ENCODE measurements at regions not wholly inside any gene's neighbourhood (a gene's known extent, or its start where the extent isn't known, plus 50 kb on each side); places are given as distances from the start of the nearest gene placed in this dataset.
"Not testable (repeated sequence)": the region's sequence is repeated elsewhere in the genome, so short reads cannot be mapped to it uniquely, and the experiment has no call there.

DNA sequence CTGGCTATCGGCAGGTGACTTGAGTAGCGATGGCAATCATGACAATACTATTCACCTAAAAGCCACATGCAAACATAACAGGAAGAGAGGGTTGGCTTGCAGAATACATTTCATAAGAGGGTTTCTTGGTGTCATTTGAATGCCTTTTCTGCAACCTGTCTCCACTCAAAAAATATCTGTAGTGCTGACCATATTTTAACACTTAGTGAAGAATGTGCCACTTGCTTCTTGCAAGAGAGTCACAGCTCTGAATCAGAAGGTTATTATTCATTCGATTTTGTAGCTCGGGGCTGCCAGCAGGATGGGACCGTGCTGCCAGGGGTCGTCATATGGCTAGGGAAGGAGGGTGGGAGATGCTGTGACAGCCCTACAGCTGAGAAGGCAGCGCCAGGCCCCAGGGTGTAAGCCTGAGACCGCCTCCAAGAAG lies 152.0 kb upstream of the PITRM1 start:
- Histone ChIP-seq H3K27ac (ENCODE audit: low read length) (no peak overlapping the region), H3K4me3 (ENCODE audit: low read length) (no peak overlapping the region), H4K20me1 (ENCODE audit: insufficient read depth, low read depth, low read length) (no peaks in the 10 kb centered on the region), H3K27me3 (ENCODE audit: low read length) (no peaks in the 10 kb centered on the region), H3K79me2 (ENCODE audit: low read length) (no peaks in the 10 kb centered on the region), H3K4me2 (ENCODE audit: low read depth, low read length, poor library complexity, severe bottlenecking) (no peak overlapping the region), H3K9ac (ENCODE audit: low read length) (no peak overlapping the region), H3K9me2 (replicated peaks; ENCODE audit: insufficient read depth, low read length) (no peaks in the 10 kb centered on the region), H3K4me1 (ENCODE audit: low read length) (no peaks in the 10 kb centered on the region), H3K9me3 (ENCODE audit: low read length) (no peaks in the 10 kb centered on the region), H2AFZ (ENCODE audit: low read length) (no peak overlapping the region), H3K36me3 (ENCODE audit: insufficient read depth, low read length) (no peaks in the 10 kb centered on the region)
- no peak for DNase-seq

DNA sequence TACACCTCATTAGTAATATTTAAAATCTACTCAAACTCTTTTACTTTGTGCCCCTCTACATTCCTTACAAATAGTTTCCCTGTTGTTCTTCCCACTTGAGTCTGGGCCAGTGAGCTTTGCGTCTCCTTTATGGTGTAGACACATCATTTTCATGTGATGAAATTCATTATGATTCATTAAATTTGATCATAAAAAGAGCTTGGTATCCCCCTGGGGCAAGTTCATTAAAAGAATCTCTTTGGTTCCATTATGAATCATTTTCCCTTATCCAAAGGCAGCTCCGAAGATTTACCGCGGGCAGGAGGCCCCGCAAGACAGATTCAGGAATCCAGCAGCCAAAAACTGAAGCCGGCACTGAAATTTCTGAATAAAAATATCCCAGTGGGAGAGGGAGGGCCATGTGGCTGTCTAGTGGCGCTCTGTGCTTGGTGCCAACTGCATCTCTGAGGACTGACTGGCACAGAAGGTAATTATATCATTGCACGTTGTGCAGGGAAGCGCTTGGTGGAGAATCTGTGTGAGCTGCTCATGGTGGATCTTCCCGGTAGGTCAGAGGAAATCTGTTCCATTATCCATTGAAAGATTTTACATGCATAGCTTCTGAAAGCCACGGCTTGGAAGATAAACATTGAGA lies 151.4 kb upstream of the PITRM1 start:
- H3K9me3 ChIP-seq (ENCODE audit: low read length) = no peaks in the 10 kb centered on the region
- no peak for DNase-seq
- no peaks in the 10 kb centered on the region for H3K79me2 ChIP-seq (ENCODE audit: low read length)
- H3K9ac ChIP-seq (ENCODE audit: low read length) = no peak overlapping the region
- H3K9me2 ChIP-seq (replicated peaks; ENCODE audit: insufficient read depth, low read length) = no peaks in the 10 kb centered on the region
- no peak overlapping the region for H3K27ac ChIP-seq (ENCODE audit: low read length)
- H3K36me3 ChIP-seq (ENCODE audit: insufficient read depth, low read length) = no peaks in the 10 kb centered on the region
- no peaks in the 10 kb centered on the region for H3K27me3 ChIP-seq (ENCODE audit: low read length)
- no peaks in the 10 kb centered on the region for H3K4me1 ChIP-seq (ENCODE audit: low read length)
- H2AFZ ChIP-seq (ENCODE audit: low read length) = no peak overlapping the region
- no peak overlapping the region for H3K4me2 ChIP-seq (ENCODE audit: low read depth, low read length, poor library complexity, severe bottlenecking)
- no peak overlapping the region for H3K4me3 ChIP-seq (ENCODE audit: low read length)
- no peaks in the 10 kb centered on the region for H4K20me1 ChIP-seq (ENCODE audit: insufficient read depth, low read depth, low read length)

DNA sequence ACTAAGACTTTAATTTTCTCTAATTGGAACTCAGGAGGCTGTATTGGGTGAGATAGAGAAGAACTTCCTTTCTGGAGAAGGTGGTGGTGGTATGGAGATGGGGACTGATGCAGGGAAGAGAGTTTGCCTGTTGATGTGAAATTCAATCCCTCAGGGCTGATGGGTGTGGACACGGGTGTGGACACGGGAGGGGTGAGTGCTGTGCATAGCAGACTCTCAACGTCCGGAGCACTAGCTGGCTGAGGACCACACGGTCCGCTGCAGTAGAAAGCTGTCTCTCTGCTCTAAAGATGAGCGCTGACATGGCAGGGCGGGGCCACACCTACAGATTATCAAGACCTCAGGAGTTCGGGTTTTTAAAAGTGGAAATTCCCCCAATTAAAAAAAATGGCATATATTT lies 148.5 kb upstream of the PITRM1 start:
- no peaks in the 10 kb centered on the region for H4K20me1 ChIP-seq (ENCODE audit: insufficient read depth, low read depth, low read length)
- no peaks in the 10 kb centered on the region for H3K9me2 ChIP-seq (replicated peaks; ENCODE audit: insufficient read depth, low read length)
- H3K79me2 ChIP-seq (ENCODE audit: low read length) = no peaks in the 10 kb centered on the region
- H3K9me3 ChIP-seq (ENCODE audit: low read length) = no peaks in the 10 kb centered on the region
- no peak overlapping the region for H2AFZ ChIP-seq (ENCODE audit: low read length)
- no peak overlapping the region for H3K4me2 ChIP-seq (ENCODE audit: low read depth, low read length, poor library complexity, severe bottlenecking)
- no peak overlapping the region for H3K27ac ChIP-seq (ENCODE audit: low read length)
- no peaks in the 10 kb centered on the region for H3K4me1 ChIP-seq (ENCODE audit: low read length)
- no peak overlapping the region for H3K9ac ChIP-seq (ENCODE audit: low read length)
- no peaks in the 10 kb centered on the region for H3K27me3 ChIP-seq (ENCODE audit: low read length)
- no peaks in the 10 kb centered on the region for H3K36me3 ChIP-seq (ENCODE audit: insufficient read depth, low read length)
- no peak for DNase-seq
- H3K4me3 ChIP-seq (ENCODE audit: low read length) = no peak overlapping the region

DNA sequence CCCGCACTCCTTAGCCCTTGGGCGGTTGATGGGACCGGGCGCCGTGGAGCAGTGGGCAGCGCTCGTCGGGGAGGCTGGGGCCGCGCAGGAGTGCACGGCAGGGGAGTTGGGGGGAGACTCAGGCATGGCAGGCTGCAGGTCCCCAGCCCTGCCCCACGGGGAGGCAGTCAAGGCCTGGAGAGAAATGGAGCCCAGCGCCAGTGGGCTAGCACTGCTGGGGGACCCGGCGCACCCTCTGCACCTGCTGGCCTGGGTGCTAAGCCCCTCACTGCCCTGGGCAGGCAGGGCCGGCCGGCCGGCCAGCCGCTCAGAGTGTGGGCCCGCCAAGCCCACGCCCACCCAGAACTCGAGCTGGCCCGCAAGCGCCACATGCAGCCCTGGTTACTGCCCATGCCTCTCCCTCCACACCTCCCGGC lies 147.2 kb upstream of the PITRM1 start:
- Histone ChIP-seq H3K9me3 (ENCODE audit: low read length) (no peaks in the 10 kb centered on the region), H3K27ac (ENCODE audit: low read length) (no peak overlapping the region), H2AFZ (ENCODE audit: low read length) (no peak overlapping the region), H3K9me2 (replicated peaks; ENCODE audit: insufficient read depth, low read length) (no peaks in the 10 kb centered on the region), H4K20me1 (ENCODE audit: insufficient read depth, low read depth, low read length) (no peaks in the 10 kb centered on the region), H3K9ac (ENCODE audit: low read length) (no peak overlapping the region), H3K4me3 (ENCODE audit: low read length) (no peak overlapping the region), H3K4me2 (ENCODE audit: low read depth, low read length, poor library complexity, severe bottlenecking) (no peak overlapping the region), H3K4me1 (ENCODE audit: low read length) (no peaks in the 10 kb centered on the region), H3K36me3 (ENCODE audit: insufficient read depth, low read length) (no peaks in the 10 kb centered on the region), H3K27me3 (ENCODE audit: low read length) (no peaks in the 10 kb centered on the region), H3K79me2 (ENCODE audit: low read length) (no peaks in the 10 kb centered on the region)
- DNase-seq = no peak

DNA sequence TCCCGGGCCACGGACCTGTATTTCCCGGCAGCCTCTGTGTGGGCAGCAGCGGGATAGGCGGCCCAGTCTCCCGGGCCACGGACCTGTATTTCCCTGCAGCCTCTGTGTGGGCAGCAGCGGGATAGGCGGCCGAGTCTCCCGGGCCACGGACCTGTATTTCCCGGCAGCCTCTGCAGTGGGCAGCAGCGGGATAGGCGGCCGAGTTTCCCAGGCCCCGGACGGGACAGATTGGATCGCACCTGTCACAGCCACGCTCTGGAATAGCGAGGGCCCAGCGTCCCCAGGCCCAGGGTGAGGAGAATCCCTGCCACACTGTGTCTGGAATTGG lies 145.9 kb upstream of the PITRM1 start:
- H3K27me3 ChIP-seq (ENCODE audit: low read length); H3K4me3 ChIP-seq (ENCODE audit: low read length); H3K4me1 ChIP-seq (ENCODE audit: low read length); H3K9me2 ChIP-seq (replicated peaks; ENCODE audit: insufficient read depth, low read length); H3K36me3 ChIP-seq (ENCODE audit: insufficient read depth, low read length); DNase-seq; H2AFZ ChIP-seq (ENCODE audit: low read length); H3K79me2 ChIP-seq (ENCODE audit: low read length); H3K9ac ChIP-seq (ENCODE audit: low read length); H3K4me2 ChIP-seq (ENCODE audit: low read depth, low read length, poor library complexity, severe bottlenecking); H4K20me1 ChIP-seq (ENCODE audit: insufficient read depth, low read depth, low read length); H3K9me3 ChIP-seq (ENCODE audit: low read length); H3K27ac ChIP-seq (ENCODE audit: low read length): not testable (repeated sequence)

DNA sequence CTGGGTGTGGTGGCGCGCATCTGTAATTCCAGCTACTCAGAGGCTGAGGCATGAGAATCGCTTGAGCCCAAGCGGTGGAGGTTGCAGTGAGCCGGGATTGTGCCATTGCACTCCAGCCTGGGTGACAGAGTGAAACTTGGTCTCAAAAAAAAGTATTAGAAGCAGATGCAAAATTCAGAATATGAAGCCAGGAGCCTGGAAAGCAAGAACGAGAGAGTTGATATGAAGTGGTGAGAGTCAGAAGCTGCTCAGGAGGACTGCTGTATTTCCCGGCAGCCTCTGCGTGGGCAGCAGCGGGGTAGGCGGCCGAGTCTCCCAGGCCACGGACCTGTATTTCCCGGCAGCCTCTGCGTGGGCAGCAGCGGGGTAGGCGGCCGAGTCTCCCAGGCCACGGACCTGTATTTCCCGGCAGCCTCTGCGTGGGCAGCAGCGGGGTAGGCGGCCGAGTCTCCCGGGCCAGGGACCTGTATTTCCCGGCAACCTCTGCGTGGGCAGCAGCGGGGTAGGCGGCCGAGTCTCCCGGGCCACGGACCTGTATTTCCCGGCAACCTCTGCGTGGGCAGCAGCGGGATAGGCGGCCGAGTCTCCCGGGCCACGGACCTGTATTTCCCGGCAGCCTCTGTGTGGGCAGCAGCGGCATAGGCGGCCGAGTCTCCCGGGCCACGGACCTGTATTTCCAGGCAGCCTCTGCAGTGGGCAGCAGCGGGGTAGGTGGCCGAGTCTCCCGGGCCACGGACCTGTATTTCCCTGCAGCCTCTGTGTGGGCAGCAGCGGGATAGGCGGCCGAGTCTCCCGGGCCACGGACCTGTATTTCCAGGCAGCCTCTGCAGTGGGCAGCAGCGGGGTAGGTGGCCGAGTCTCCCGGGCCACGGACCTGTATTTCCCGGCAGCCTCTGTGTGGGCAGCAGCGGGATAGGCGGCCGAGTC lies 145.2 kb upstream of the PITRM1 start:
- H3K79me2 ChIP-seq (ENCODE audit: low read length); H3K9ac ChIP-seq (ENCODE audit: low read length); H3K27ac ChIP-seq (ENCODE audit: low read length); H3K4me2 ChIP-seq (ENCODE audit: low read depth, low read length, poor library complexity, severe bottlenecking); H3K27me3 ChIP-seq (ENCODE audit: low read length); H3K4me1 ChIP-seq (ENCODE audit: low read length); H3K4me3 ChIP-seq (ENCODE audit: low read length); H4K20me1 ChIP-seq (ENCODE audit: insufficient read depth, low read depth, low read length); H2AFZ ChIP-seq (ENCODE audit: low read length); H3K9me3 ChIP-seq (ENCODE audit: low read length); DNase-seq; H3K9me2 ChIP-seq (replicated peaks; ENCODE audit: insufficient read depth, low read length); H3K36me3 ChIP-seq (ENCODE audit: insufficient read depth, low read length): not testable (repeated sequence)

DNA sequence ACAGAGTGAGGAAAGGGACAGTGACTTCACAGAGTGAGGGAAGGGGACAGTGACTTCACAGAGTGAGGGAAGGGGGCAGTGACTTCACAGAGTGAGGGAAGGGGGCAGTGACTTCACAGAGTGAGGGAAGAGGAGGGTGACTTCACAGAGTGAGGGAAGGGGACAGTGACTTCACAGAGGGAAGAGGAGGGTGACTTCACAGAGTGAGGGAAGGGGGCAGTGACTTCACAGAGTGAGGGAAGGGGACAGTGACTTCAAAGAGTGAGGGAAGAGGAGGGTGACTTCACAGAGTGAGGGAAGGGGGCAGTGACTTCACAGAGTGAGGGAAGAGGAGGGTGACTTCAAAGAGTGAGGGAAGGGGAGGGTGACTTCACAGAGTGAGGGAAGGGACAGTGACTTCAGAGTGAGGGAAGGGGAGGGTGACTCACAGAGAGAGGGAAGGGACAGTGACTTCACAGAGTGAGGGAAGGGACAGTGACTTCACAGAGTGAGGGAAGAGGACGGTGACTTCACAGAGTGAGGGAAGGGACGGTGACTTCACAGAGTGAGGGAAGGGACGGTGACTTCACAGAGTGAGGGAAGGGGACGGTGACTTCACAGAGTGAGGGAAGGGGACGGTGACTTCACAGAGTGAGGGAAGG lies 142.0 kb upstream of the PITRM1 start:
- H2AFZ ChIP-seq (ENCODE audit: low read length); H3K36me3 ChIP-seq (ENCODE audit: insufficient read depth, low read length); H3K9ac ChIP-seq (ENCODE audit: low read length); H3K79me2 ChIP-seq (ENCODE audit: low read length); H4K20me1 ChIP-seq (ENCODE audit: insufficient read depth, low read depth, low read length); DNase-seq; H3K27ac ChIP-seq (ENCODE audit: low read length); H3K4me1 ChIP-seq (ENCODE audit: low read length); H3K4me3 ChIP-seq (ENCODE audit: low read length); H3K4me2 ChIP-seq (ENCODE audit: low read depth, low read length, poor library complexity, severe bottlenecking); H3K9me2 ChIP-seq (replicated peaks; ENCODE audit: insufficient read depth, low read length); H3K27me3 ChIP-seq (ENCODE audit: low read length); H3K9me3 ChIP-seq (ENCODE audit: low read length): not testable (repeated sequence)

DNA sequence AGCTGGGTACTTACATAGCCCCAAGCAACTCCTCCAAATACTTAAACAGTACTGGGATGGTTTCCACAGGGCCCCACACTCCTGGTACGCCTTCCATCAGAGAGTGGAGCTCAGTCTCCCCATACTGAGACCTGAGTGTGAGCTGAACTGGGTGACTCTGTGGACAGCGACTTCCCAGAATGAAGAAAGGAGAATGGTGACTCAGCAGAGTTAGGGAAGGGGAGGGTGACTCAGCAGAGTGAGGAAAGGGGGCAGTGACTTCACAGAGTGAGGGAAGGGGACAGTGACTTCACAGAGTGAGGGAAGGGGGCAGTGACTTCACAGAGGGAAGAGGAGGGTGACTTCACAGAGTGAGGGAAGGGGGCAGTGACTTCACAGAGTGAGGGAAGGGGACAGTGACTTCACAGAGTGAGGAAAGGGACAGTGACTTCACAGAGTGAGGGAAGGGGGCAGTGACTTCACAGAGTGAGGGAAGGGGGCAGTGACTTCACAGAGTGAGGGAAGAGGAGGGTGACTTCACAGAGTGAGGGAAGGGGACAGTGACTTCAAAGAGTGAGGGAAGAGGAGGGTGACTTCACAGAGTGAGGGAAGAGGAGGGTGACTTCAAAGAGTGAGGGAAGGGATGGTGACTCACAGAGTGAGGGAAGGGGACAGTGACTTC lies 141.3 kb upstream of the PITRM1 start:
- not testable (repeated sequence) for H3K9ac ChIP-seq (ENCODE audit: low read length); H4K20me1 ChIP-seq (ENCODE audit: insufficient read depth, low read depth, low read length); H3K27me3 ChIP-seq (ENCODE audit: low read length); H3K36me3 ChIP-seq (ENCODE audit: insufficient read depth, low read length); H3K4me3 ChIP-seq (ENCODE audit: low read length); H3K4me1 ChIP-seq (ENCODE audit: low read length); H3K9me3 ChIP-seq (ENCODE audit: low read length); H3K9me2 ChIP-seq (replicated peaks; ENCODE audit: insufficient read depth, low read length); H3K27ac ChIP-seq (ENCODE audit: low read length); H3K4me2 ChIP-seq (ENCODE audit: low read depth, low read length, poor library complexity, severe bottlenecking); H2AFZ ChIP-seq (ENCODE audit: low read length); H3K79me2 ChIP-seq (ENCODE audit: low read length); DNase-seq

All from Karpas-422 (cell line).